CD14-positive monocyte (primary cell): ENCODE measurements at regions not wholly inside any gene's neighbourhood (a gene's known extent, or its start where the extent isn't known, plus 50 kb on each side); places are given as distances from the start of the nearest gene placed in this dataset.

Experiments used
- DNase-seq, 3 donors: peaks; one replicate each; pipeline ENCODE4 v3.0.0-alpha.2; 2011 to 2022
- H2AFZ ChIP-seq: 2 replicates; pipeline ENCODE4 v1.6.0; 2012; ENCODE audit warnings: mild to moderate bottlenecking, low read depth, low read length, inconsistent platforms; ENCODE audit not compliant: insufficient read depth, poor library complexity, severe bottlenecking
- H3K27ac ChIP-seq, 2 donors: 1 replicate in 1 of 2; 2 replicates in 1 of 2; pipeline ENCODE4 v1.5.1; 2012 to 2013; ENCODE audit warnings: low read length in 2 of 2, control low read depth in 1 of 2, inconsistent platforms in 1 of 2, low read depth in 1 of 2, mild to moderate bottlenecking in 1 of 2
- H3K27me3 ChIP-seq, 2 donors: one replicate each; pipeline versions ENCODE4 v1.6.0 to v1.6.1; 2011 to 2013; ENCODE audit warnings: low read length in 2 of 2; ENCODE audit not compliant: control insufficient read depth in 2 of 2, insufficient read depth in 2 of 2
- H3K36me3 ChIP-seq, 2 donors: replicated peaks in 1 of 2; 1 replicate in 1 of 2; 2 replicates in 1 of 2; pipeline versions ENCODE4 v1.5.1 to v1.6.1; 2012 to 2013; ENCODE audit warnings: low read length in 2 of 2, control low read depth in 1 of 2, inconsistent platforms in 1 of 2, mild to moderate bottlenecking in 1 of 2; ENCODE audit not compliant: insufficient read depth in 2 of 2, control insufficient read depth in 1 of 2
- H3K4me1 ChIP-seq, 2 donors: 1 replicate in 1 of 2; 2 replicates in 1 of 2; pipeline versions ENCODE4 v1.5.1 to v1.6.1; 2012 to 2013; ENCODE audit warnings: low read length in 2 of 2, control low read depth in 1 of 2, inconsistent platforms in 1 of 2, mild to moderate bottlenecking in 1 of 2, moderate library complexity in 1 of 2; ENCODE audit not compliant: insufficient read depth in 2 of 2, control insufficient read depth in 1 of 2
- H3K4me2 ChIP-seq: replicated peaks from 2 replicates; pipeline ENCODE3; 2012; ENCODE audit warnings: low read length, moderate library complexity, mild to moderate bottlenecking; ENCODE audit not compliant: poor library complexity, severe bottlenecking; ENCODE audit errors: extremely low read depth
- H3K4me3 ChIP-seq, 3 experiments: fragments of 200-600 bp in 1 of 3; sonication (generic) in 1 of 3; replicated peaks in 1 of 3; 1 replicate in 2 of 3; 2 replicates in 1 of 3; pipeline ENCODE4 v1.5.1; 2011 to 2013; ENCODE audit warnings: low read length in 3 of 3, mild to moderate bottlenecking in 3 of 3, control low read depth in 2 of 3, low read depth in 2 of 3, inconsistent platforms in 1 of 3, moderate library complexity in 1 of 3
- H3K79me2 ChIP-seq: 2 replicates; pipeline ENCODE4 v1.6.0; 2012; ENCODE audit warnings: mild to moderate bottlenecking, control low read depth, inconsistent platforms, low read length, moderate library complexity; ENCODE audit not compliant: insufficient read depth
- H3K9ac ChIP-seq: 2 replicates; pipeline ENCODE4 v1.6.0; 2017; ENCODE audit warnings: low read length, mild to moderate bottlenecking; ENCODE audit not compliant: insufficient read depth, poor library complexity, severe bottlenecking
- H3K9me3 ChIP-seq, 2 donors: replicated peaks in 1 of 2; 1 replicate in 1 of 2; 2 replicates in 1 of 2; pipeline versions ENCODE4 v1.5.1 to v1.6.1; 2012 to 2013; ENCODE audit warnings: low read length in 2 of 2, control low read depth in 1 of 2; ENCODE audit not compliant: control insufficient read depth in 1 of 2, insufficient read depth in 1 of 2
- H4K20me1 ChIP-seq: 2 replicates; pipeline ENCODE4 v1.6.0; 2012; ENCODE audit warnings: mild to moderate bottlenecking, low read length, control low read depth, moderate library complexity; ENCODE audit not compliant: insufficient read depth
- H3K27ac Mint-ChIP-seq, 7 donors: one replicate each; pipeline ENCODE4 v1.8.0; 2020; ENCODE audit warnings: mild to moderate bottlenecking in 7 of 7, mixed read lengths in 7 of 7, moderate library complexity in 6 of 7, inconsistent platforms in 2 of 7
- H3K27me3 Mint-ChIP-seq, 3 donors: one replicate each; pipeline ENCODE4 v1.8.0; 2021 to 2022; ENCODE audit warnings: low read depth in 3 of 3, mild to moderate bottlenecking in 3 of 3, mixed read lengths in 3 of 3, moderate library complexity in 3 of 3, inconsistent platforms in 1 of 3
- H3K36me3 Mint-ChIP-seq, 2 donors: one replicate each; pipeline ENCODE4 v1.8.0; 2020; ENCODE audit warnings: mixed read lengths in 2 of 2, inconsistent platforms in 1 of 2, mild to moderate bottlenecking in 1 of 2
- H3K4me1 Mint-ChIP-seq: one replicate; pipeline ENCODE4 v1.8.0; 2020; ENCODE audit warnings: mild to moderate bottlenecking, mixed read lengths
- H3K4me3 Mint-ChIP-seq, 2 donors: one replicate each; pipeline ENCODE4 v1.8.0; 2020; ENCODE audit warnings: mild to moderate bottlenecking in 2 of 2, mixed read lengths in 2 of 2, moderate library complexity in 1 of 2
- H3K9me3 Mint-ChIP-seq, 7 donors: one replicate each; pipeline ENCODE4 v1.8.0; 2020 to 2022; ENCODE audit warnings: mixed read lengths in 7 of 7, mild to moderate bottlenecking in 6 of 7, moderate library complexity in 6 of 7, inconsistent platforms in 2 of 7
- WGBS: methylation state at CpG from one replicate; pipeline ENCODE4 v1.1.5; 2013; ENCODE audit warnings: missing lambda C conversion rate; ENCODE audit not compliant: insufficient coverage; 5-methylcytosine and 5-hydroxymethylcytosine counted together
- intact Hi-C, 2 donors: fragments of 100-400 bp; cut with micrococcal nuclease; formaldehyde crosslinking; loops; one replicate each; pipeline versions ENCODE4 v1.15.0 to v1.15.1; 2023
- TF ChIP-seq, protein P1 (sequence below): fragments of 200-600 bp; IDR thresholded peaks from one replicate; pipeline ENCODE4 v1.8.0; 2022; ENCODE audit warnings: antibody characterized with exemption, mild to moderate bottlenecking

DNA sequence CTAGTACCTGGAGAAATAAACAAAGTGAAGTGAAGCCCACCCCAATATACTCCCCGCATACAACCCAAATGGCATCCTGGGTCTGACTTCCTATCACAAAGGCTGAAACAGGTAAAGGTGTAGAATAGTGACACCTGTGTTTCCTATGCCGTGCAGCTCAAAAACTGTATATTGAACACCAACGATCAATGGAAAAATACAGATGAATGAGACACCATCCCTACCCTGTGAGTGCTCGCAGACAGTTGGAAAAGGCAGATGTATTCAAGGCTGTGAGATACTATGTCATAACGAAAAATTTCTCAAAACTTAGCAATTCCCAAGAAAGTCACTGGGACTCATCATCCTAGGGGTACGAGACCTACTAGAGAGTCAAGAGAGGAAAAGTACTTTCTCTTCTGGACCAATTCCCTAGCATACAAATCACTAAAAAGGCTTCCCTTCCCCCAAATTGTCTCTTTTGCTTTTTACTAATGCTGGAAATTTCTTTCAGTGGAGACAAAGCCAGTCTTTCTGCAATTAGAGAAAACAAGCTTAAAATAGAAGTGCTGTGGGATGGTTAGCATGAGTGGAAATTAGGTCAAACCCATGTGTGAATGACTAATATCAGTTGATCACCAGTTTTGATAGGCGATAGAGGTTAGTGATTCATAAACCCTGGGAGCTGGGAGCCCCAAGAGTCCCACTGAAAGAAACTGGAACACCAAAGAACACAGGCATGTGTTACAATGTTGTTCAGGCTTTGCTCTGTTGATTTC is 249.7 kb downstream of the SPTSSA start:
- H3K27me3 Mint-ChIP-seq: peaks cover 11 to 14% (median 13%) of the 10 kb centered on the region in 3 donors
- no peaks in the 10 kb centered on the region for H3K79me2 ChIP-seq
- no peaks in the 10 kb centered on the region for H3K36me3 ChIP-seq
- no peaks in the 10 kb centered on the region for H3K36me3 Mint-ChIP-seq
- no peaks in the 10 kb centered on the region for H3K9me3 ChIP-seq
- no peak overlapping the region for H2AFZ ChIP-seq
- no peak overlapping the region for H3K4me3 Mint-ChIP-seq
- no peak for DNase-seq
- H4K20me1 ChIP-seq: no peaks in the 10 kb centered on the region
- peaks cover 0 to 6% (median 2%) of the 10 kb centered on the region in 7 donors for H3K9me3 Mint-ChIP-seq
- H3K27me3 ChIP-seq: peaks cover 9 to 23% of the 10 kb centered on the region in 2 donors
- H3K27ac Mint-ChIP-seq: no peak overlapping the region
- 82% methylated on average over 2 of the region's 7 CpGs for WGBS
- no peak overlapping the region for H3K27ac ChIP-seq
- intact Hi-C loops: no loop called here
- H3K9ac ChIP-seq: no peak overlapping the region
- no peaks in the 10 kb centered on the region for H3K4me1 Mint-ChIP-seq
- H3K4me2 ChIP-seq: no peak overlapping the region
- no peaks in the 10 kb centered on the region for H3K4me1 ChIP-seq
- TF ChIP-seq, protein P1, sequence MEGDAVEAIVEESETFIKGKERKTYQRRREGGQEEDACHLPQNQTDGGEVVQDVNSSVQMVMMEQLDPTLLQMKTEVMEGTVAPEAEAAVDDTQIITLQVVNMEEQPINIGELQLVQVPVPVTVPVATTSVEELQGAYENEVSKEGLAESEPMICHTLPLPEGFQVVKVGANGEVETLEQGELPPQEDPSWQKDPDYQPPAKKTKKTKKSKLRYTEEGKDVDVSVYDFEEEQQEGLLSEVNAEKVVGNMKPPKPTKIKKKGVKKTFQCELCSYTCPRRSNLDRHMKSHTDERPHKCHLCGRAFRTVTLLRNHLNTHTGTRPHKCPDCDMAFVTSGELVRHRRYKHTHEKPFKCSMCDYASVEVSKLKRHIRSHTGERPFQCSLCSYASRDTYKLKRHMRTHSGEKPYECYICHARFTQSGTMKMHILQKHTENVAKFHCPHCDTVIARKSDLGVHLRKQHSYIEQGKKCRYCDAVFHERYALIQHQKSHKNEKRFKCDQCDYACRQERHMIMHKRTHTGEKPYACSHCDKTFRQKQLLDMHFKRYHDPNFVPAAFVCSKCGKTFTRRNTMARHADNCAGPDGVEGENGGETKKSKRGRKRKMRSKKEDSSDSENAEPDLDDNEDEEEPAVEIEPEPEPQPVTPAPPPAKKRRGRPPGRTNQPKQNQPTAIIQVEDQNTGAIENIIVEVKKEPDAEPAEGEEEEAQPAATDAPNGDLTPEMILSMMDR: no peak
- H3K4me3 ChIP-seq: no peak overlapping the region

DNA sequence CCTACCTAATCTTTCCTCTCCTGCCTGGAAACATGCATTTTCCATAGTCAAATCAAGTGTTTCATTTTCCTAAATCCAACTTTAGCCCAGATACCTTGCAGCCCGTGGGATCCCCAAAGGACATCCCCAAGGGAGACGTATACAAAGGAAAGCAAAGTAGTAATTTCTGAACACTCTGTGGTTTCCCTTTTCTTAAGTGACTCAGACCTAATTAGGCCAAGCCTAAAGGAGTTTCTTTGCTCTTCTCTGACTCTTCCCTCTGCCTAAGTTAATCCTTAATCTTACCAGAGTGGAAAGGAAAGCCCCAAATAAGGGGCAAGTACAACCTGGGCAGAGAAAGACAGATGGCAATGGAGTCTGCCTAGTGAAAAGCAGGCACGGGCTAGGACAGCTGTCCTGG is 250.3 kb downstream of the SPTSSA start:
- Mint-ChIP-seq H3K4me3 (no peak overlapping the region), H3K36me3 (no peaks in the 10 kb centered on the region), H3K4me1 (no peaks in the 10 kb centered on the region), H3K27ac (no peak overlapping the region), H3K9me3 (peaks cover 0 to 4% (median 2%) of the 10 kb centered on the region in 7 donors), H3K27me3 (peaks cover 12 to 16% (median 13%) of the 10 kb centered on the region in 3 donors)
- peaks cover 9 to 25% of the 10 kb centered on the region in 2 donors for H3K27me3 ChIP-seq
- no peaks in the 10 kb centered on the region for H3K9me3 ChIP-seq
- H3K79me2 ChIP-seq: no peaks in the 10 kb centered on the region
- no peaks in the 10 kb centered on the region for H3K4me1 ChIP-seq
- intact Hi-C loops: no loop called here
- no peak overlapping the region for H3K9ac ChIP-seq
- TF ChIP-seq, protein P1: no peak
- no peaks in the 10 kb centered on the region for H3K36me3 ChIP-seq
- H3K4me3 ChIP-seq: no peak overlapping the region
- no peak for DNase-seq
- WGBS: 0% methylated on average over 1 of the region's 3 CpGs
- no peak overlapping the region for H3K4me2 ChIP-seq
- no peak overlapping the region for H3K27ac ChIP-seq
- no peak overlapping the region for H2AFZ ChIP-seq
- H4K20me1 ChIP-seq: no peaks in the 10 kb centered on the region
